ENCODE measurements at regions not wholly inside any gene's neighbourhood (a gene's known extent, or its start where the extent isn't known, plus 50 kb on each side); places are given as distances from the start of the nearest gene placed in this dataset.

- H3K4me3 ChIP-seq, result no peak overlapping the region
- intact Hi-C loops (cut with DNase I), result no loop called here
- no peak for DNase-seq
- H3K4me1 ChIP-seq (replicated peaks in 1 of 2), result no peaks in the 10 kb centered on the region
- H3K36me3 ChIP-seq (replicated peaks in 1 of 2), result no peaks in the 10 kb centered on the region
- H3K27ac ChIP-seq, result no peak overlapping the region
- 89 to 92% (median 90%) methylated on average over 11 of the region's 11 CpGs for WGBS, 4 donors
- no peak for TF ChIP-seq CTCF (IDR thresholded peaks at IDR 0.05)
- TF ChIP-seq POLR2A (IDR thresholded peaks at IDR 0.05), result no peak
- H3K9me3 ChIP-seq (replicated peaks in 1 of 3), result no peaks in the 10 kb centered on the region
- no peaks in the 10 kb centered on the region for H3K27me3 ChIP-seq
Measured at GRCh38 chr3:159771865-159772611, 216.6 kb upstream of the IL12A start.

GRCh38 chr3:159773706-159774105, 214.9 kb upstream of the IL12A start:
- no peaks in the 10 kb centered on the region for H3K36me3 ChIP-seq (replicated peaks in 1 of 2)
- no peak overlapping the region for H3K4me3 ChIP-seq
- intact Hi-C loops (cut with DNase I), result no loop called here
- no peak overlapping the region for H3K27ac ChIP-seq
- no peaks in the 10 kb centered on the region for H3K9me3 ChIP-seq (replicated peaks in 1 of 3)
- no peaks in the 10 kb centered on the region for H3K4me1 ChIP-seq (replicated peaks in 1 of 2)
- no peak for DNase-seq
- 86 to 94% (median 89%) methylated on average over 3 of the region's 3 CpGs for WGBS, 4 donors
- no peaks in the 10 kb centered on the region for H3K27me3 ChIP-seq
- no peak for TF ChIP-seq POLR2A (IDR thresholded peaks at IDR 0.05)
- TF ChIP-seq CTCF (IDR thresholded peaks at IDR 0.05), result no peak

- DNase-seq, result peak in 2 of 7 donors; percentile 27 to 57
- Histone ChIP-seq H3K27me3 (no peaks in the 10 kb centered on the region), H3K27ac (peak overlapping the region in 1 of 5 donors; percentile 13), H3K4me3 (no peak overlapping the region), H3K9me3 (replicated peaks in 1 of 3) (no peaks in the 10 kb centered on the region), H3K36me3 (replicated peaks in 1 of 2) (no peaks in the 10 kb centered on the region), H3K4me1 (replicated peaks in 1 of 2) (no peaks in the 10 kb centered on the region)
- intact Hi-C loops (cut with DNase I), result no loop called here
- 40 to 47% (median 42%) methylated on average over 4 to 5 of the region's 5 CpGs for WGBS, 4 donors
- TF ChIP-seq POLR2A (IDR thresholded peaks at IDR 0.05) (no peak), CTCF (IDR thresholded peaks at IDR 0.05) (no peak)
Measured at GRCh38 chr3:159775372-159775961, 213.2 kb upstream of the IL12A start.

- no peaks in the 10 kb centered on the region for H3K27me3 ChIP-seq
- H3K27ac ChIP-seq, result no peak overlapping the region
- TF ChIP-seq CTCF (IDR thresholded peaks at IDR 0.05), result no peak
- no peak for TF ChIP-seq POLR2A (IDR thresholded peaks at IDR 0.05)
- DNase-seq, result no peak
- intact Hi-C loops (cut with DNase I), result no loop called here
- 74 to 80% (median 78%) methylated on average over 4 of the region's 4 CpGs for WGBS, 4 donors
- no peak overlapping the region for H3K4me3 ChIP-seq
- H3K36me3 ChIP-seq (replicated peaks in 1 of 2), result no peaks in the 10 kb centered on the region
- H3K4me1 ChIP-seq (replicated peaks in 1 of 2), result no peaks in the 10 kb centered on the region
- H3K9me3 ChIP-seq (replicated peaks in 1 of 3), result no peaks in the 10 kb centered on the region
Measured at GRCh38 chr3:159776779-159777178, 211.9 kb upstream of the IL12A start.

Data from adrenal gland (tissue), 9 donors.